Keratinocyte (primary cell): ENCODE measurements at regions not wholly inside any gene's neighbourhood (a gene's known extent, or its start where the extent isn't known, plus 50 kb on each side); places are given as distances from the start of the nearest gene placed in this dataset.

Experiments
- DNase-seq: peaks from one replicate; pipeline ENCODE4 v3.0.0-alpha.2; 2011; ENCODE audit warnings: low read depth, missing footprints, low spot score
- FAIRE-seq: peaks from 2 replicates; lab custom pipeline; 2011; peaks lifted over from hg19 to GRCh38; lab: Jason Lieb, UNC
- H2AFZ ChIP-seq: 2 replicates; pipeline ENCODE4 v1.6.0; 2012; ENCODE audit warnings: low read length, control low read depth, inconsistent platforms; ENCODE audit not compliant: control insufficient read depth
- H3K27ac ChIP-seq: 2 replicates; pipeline ENCODE4 v1.5.1; 2011; ENCODE audit warnings: low read length; ENCODE audit not compliant: control insufficient read depth, insufficient read depth
- H3K27me3 ChIP-seq: 3 replicates; pipeline ENCODE4 v1.6.0; 2011; ENCODE audit warnings: low read length; ENCODE audit not compliant: control insufficient read depth, insufficient read depth; ENCODE audit errors: extremely low read depth
- H3K36me3 ChIP-seq, 2 experiments: 2 replicates in 1 of 2; 3 replicates in 1 of 2; pipeline ENCODE4 v1.5.1; 2011; ENCODE audit warnings: low read length in 2 of 2, mild to moderate bottlenecking in 1 of 2; ENCODE audit not compliant: control insufficient read depth in 2 of 2, insufficient read depth in 2 of 2; ENCODE audit errors: extremely low read depth in 1 of 2
- H3K4me1 ChIP-seq: 3 replicates; pipeline ENCODE4 v1.5.1; 2011; ENCODE audit warnings: low read length; ENCODE audit not compliant: control insufficient read depth, insufficient read depth; ENCODE audit errors: extremely low read depth
- H3K4me2 ChIP-seq: 3 replicates; pipeline ENCODE4 v1.6.0; 2011; ENCODE audit warnings: low read depth, low read length; ENCODE audit not compliant: control insufficient read depth, insufficient read depth; ENCODE audit errors: extremely low read depth
- H3K4me3 ChIP-seq, 3 experiments: fragments of 200-600 bp in 1 of 3; sonication (generic) in 1 of 3; 2 replicates in 2 of 3; 3 replicates in 1 of 3; pipeline ENCODE4 v1.5.1; 2011 to 2016; ENCODE audit warnings: low read length in 3 of 3, mild to moderate bottlenecking in 3 of 3, control low read depth in 2 of 3, inconsistent platforms in 1 of 3, low read depth in 1 of 3, mixed read lengths in 1 of 3, mixed run types in 1 of 3, moderate library complexity in 1 of 3; ENCODE audit not compliant: control insufficient read depth in 2 of 3, insufficient read depth in 2 of 3; ENCODE audit errors: extremely low read depth in 1 of 3
- H3K79me2 ChIP-seq: 2 replicates; pipeline ENCODE4 v1.6.0; 2012; ENCODE audit warnings: low read length; ENCODE audit not compliant: control insufficient read depth, insufficient read depth
- H3K9ac ChIP-seq: 3 replicates; pipeline ENCODE4 v1.6.0; 2011; ENCODE audit warnings: low read length; ENCODE audit not compliant: control insufficient read depth, insufficient read depth; ENCODE audit errors: extremely low read depth
- H3K9me1 ChIP-seq: 3 replicates; pipeline ENCODE4 v1.6.0; 2011; ENCODE audit warnings: low read length; ENCODE audit not compliant: control insufficient read depth, insufficient read depth; ENCODE audit errors: extremely low read depth
- H3K9me3 ChIP-seq: 2 replicates; pipeline ENCODE4 v1.5.1; 2012; ENCODE audit warnings: low read depth, low read length; ENCODE audit not compliant: control insufficient read depth
- H4K20me1 ChIP-seq: 3 replicates; pipeline ENCODE4 v1.6.0; 2011; ENCODE audit warnings: low read length; ENCODE audit not compliant: control insufficient read depth, insufficient read depth; ENCODE audit errors: extremely low read depth
- CTCF ChIP-seq, 3 experiments: IDR thresholded peaks in 1 of 3; conservative IDR thresholded peaks in 1 of 3; optimal IDR thresholded peaks in 1 of 3; 2 replicates in 2 of 3; 3 replicates in 1 of 3; pipeline versions ENCODE3 to v1.5.1; 2011; ENCODE audit warnings: low read length in 3 of 3, mild to moderate bottlenecking in 3 of 3, moderate library complexity in 2 of 3, control low read depth in 1 of 3, inconsistent platforms in 1 of 3; ENCODE audit not compliant: insufficient read depth in 2 of 3; ENCODE audit errors: extremely low read depth in 1 of 3
- EZH2 ChIP-seq: IDR thresholded peaks from one replicate; pipeline ENCODE4 v1.6.1; 2012; ENCODE audit warnings: inconsistent platforms, mild to moderate bottlenecking, low read length, moderate library complexity
- dilution Hi-C: fragments of 300-500 bp; cut with MboI; formaldehyde crosslinking; loops from one replicate; pipeline ENCODE4 v1.7.0; 2020; ENCODE audit warnings: low sequenced_read_pairs; ENCODE audit not compliant: extremely low pct_ligation_motif_present

- Histone ChIP-seq H3K36me3 (no peaks in the 10 kb centered on the region), H3K9me1 (no peaks in the 10 kb centered on the region), H3K79me2 (no peaks in the 10 kb centered on the region), H3K9me3 (no peaks in the 10 kb centered on the region), H3K9ac (no peak overlapping the region), H3K4me3 (peak overlapping the region in 2 of 3 experiments; percentile 14 to 59), H3K4me1 (no peaks in the 10 kb centered on the region), H4K20me1 (no peaks in the 10 kb centered on the region), H3K4me2 (peak overlapping the region; percentile 39), H3K27ac (no peak overlapping the region), H3K27me3 (no peaks in the 10 kb centered on the region), H2AFZ (peak overlapping the region; percentile 67)
- TF ChIP-seq EZH2, result no peak
- no peak for TF ChIP-seq CTCF (optimal IDR thresholded peaks at IDR 0.05 in 1 of 3, IDR thresholded peaks at IDR 0.05 in 1 of 3, conservative IDR thresholded peaks at IDR 0.05 in 1 of 3; ENCODE audit: extremely low read depth in 1 of 3, insufficient read depth in 2 of 3, low read length in 3 of 3)
- dilution Hi-C loops, result no loop called here
- FAIRE-seq (no peak), DNase-seq (no peak)
Observed at GRCh38 chr14:85934886-85935254, 404.9 kb downstream of the FLRT2 start.

DNA sequence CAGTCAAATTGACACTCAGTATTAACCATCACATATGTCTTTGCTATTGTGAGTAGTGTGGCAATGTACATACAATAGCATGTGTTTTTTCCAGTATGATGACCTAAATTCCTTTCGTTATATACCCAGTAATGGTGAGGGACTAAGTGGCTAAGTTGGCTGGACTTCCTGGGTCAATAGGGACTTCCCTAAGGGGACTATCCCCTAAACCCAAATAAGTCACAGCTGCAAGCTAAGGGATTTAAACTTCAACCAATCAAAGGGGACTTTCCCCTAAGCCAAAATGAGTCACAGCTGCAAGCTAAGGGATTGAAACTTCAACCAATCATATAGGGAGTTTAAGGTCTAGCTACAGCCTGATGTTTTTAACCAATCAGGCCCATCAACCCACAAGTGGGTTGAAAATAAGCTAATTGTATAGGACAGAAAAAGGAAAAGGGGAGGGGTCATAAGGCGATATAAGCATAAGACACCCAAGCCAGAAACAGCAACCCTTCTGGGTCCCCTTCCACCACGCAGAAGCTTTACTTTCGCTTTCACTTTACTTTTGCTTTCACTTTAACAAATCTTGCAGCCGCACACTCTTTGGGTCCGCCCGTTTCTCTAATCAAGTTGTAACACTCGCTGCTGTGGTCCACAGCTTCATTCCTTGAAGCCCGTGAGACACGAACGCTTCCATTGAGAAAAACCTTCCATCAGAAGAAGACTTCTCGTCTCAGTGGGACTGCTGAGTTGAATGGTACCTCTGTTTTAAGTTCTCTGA lies 404.4 kb downstream of the FLRT2 start:
- Histone ChIP-seq H3K9me3 (no peaks in the 10 kb centered on the region), H3K79me2 (no peaks in the 10 kb centered on the region), H3K9me1 (no peaks in the 10 kb centered on the region), H4K20me1 (no peaks in the 10 kb centered on the region), H3K27me3 (no peaks in the 10 kb centered on the region), H3K27ac (no peak overlapping the region), H3K9ac (no peak overlapping the region), H3K36me3 (no peaks in the 10 kb centered on the region), H3K4me1 (no peaks in the 10 kb centered on the region), H3K4me3 (peak overlapping the region in 2 of 3 experiments; percentile 14 to 59), H2AFZ (peak overlapping the region; percentile 67), H3K4me2 (peak overlapping the region; percentile 39)
- no peak for FAIRE-seq
- dilution Hi-C loops, result no loop called here
- TF ChIP-seq EZH2, result no peak
- TF ChIP-seq CTCF (optimal IDR thresholded peaks at IDR 0.05 in 1 of 3, IDR thresholded peaks at IDR 0.05 in 1 of 3, conservative IDR thresholded peaks at IDR 0.05 in 1 of 3; ENCODE audit: extremely low read depth in 1 of 3, insufficient read depth in 2 of 3, low read length in 3 of 3), result no peak
- DNase-seq, result no peak
